22Rv1 (cell line): ENCODE measurements at regions not wholly inside any gene's neighbourhood (a gene's known extent, or its start where the extent isn't known, plus 50 kb on each side); places are given as distances from the start of the nearest gene placed in this dataset.

ENCODE experiments used
- CTCF ChIP-seq: fragments of 450-650 bp; IDR thresholded peaks from 2 replicates; pipeline ENCODE4 v1.5.1; 2017; ENCODE audit warnings: mild to moderate bottlenecking
- ZFX ChIP-seq: fragments of 450-650 bp; IDR thresholded peaks from 2 replicates; pipeline ENCODE4 v1.6.1; 2017; ENCODE audit warnings: antibody characterized with exemption, borderline replicate concordance

GRCh38 chr12:30320561-30320960 lies 375.1 kb downstream of the IPO8 start:
- TF ChIP-seq CTCF (no peak), ZFX (no peak)
